ENCODE measurements at regions not wholly inside any gene's neighbourhood (a gene's known extent, or its start where the extent isn't known, plus 50 kb on each side); places are given as distances from the start of the nearest gene placed in this dataset.

- peaks cover 0 to 29% (median 16%) of the 10 kb centered on the region in 12 donors for H3K4me1 ChIP-seq
- H3K9me3 ChIP-seq, result no peaks in the 10 kb centered on the region
- 78 to 89% (median 84%) methylated on average over 2 of the region's 2 CpGs for WGBS, 4 donors
- no peak for DNase-seq
- H3K27me3 ChIP-seq, result no peaks in the 10 kb centered on the region
- no peaks in the 10 kb centered on the region for H3K36me3 ChIP-seq
- intact Hi-C loops (cut with DNase I), result loop anchor here in 1 of 10 donors (10.0 kb wide), 1 partner anchor 566 kb away; the partner anchor contains the start of gene TBL1XR1
- no peak for ATAC-seq
- no peak overlapping the region for H3K27ac ChIP-seq
- H3K4me3 ChIP-seq, result no peak overlapping the region
- TF ChIP-seq CTCF (IDR thresholded peaks at IDR 0.05) (no peak), POLR2A (IDR thresholded peaks at IDR 0.05) (no peak)
Observed at GRCh38 chr3:177760803-177761202, 563.5 kb upstream of the TBL1XR1 start.

GRCh38 chr3:177764377-177764912, 567.2 kb upstream of the TBL1XR1 start:
- intact Hi-C loops (cut with DNase I), result loop anchor here in 1 of 10 donors (10.0 kb wide), 1 partner anchor 570 kb away; the partner anchor contains the start of gene TBL1XR1
- DNase-seq (no peak), ATAC-seq (peak; percentile 79 to 92 (median 90))
- H3K9me3 ChIP-seq, result peaks cover 0 to 18% (median 2%) of the 10 kb centered on the region in 12 donors
- no peak for TF ChIP-seq POLR2A (IDR thresholded peaks at IDR 0.05)
- TF ChIP-seq CTCF (IDR thresholded peaks at IDR 0.05), result no peak
- H3K4me1 ChIP-seq, result peaks cover 0 to 22% (median 8%) of the 10 kb centered on the region in 12 donors
- WGBS, 4 donors, result 2 to 22% (median 5%) methylated on average over 1 of the region's 1 CpG
- peak overlapping the region in 11 of 12 donors; percentile 39 to 80 (median 57) for H3K27ac ChIP-seq
- no peak overlapping the region for H3K4me3 ChIP-seq
- H3K36me3 ChIP-seq, result no peaks in the 10 kb centered on the region
- no peaks in the 10 kb centered on the region for H3K27me3 ChIP-seq

- 72 to 74% (median 72%) methylated on average over 3 of the region's 3 CpGs for WGBS, 4 donors
- no peak for ATAC-seq
- no peaks in the 10 kb centered on the region for H3K27me3 ChIP-seq
- H3K4me3 ChIP-seq, result no peak overlapping the region
- intact Hi-C loops (cut with DNase I), result loop anchor here in 1 of 10 donors (10.0 kb wide), 1 partner anchor 570 kb away; the partner anchor contains the start of gene TBL1XR1
- no peak for DNase-seq
- no peak for TF ChIP-seq POLR2A (IDR thresholded peaks at IDR 0.05)
- TF ChIP-seq CTCF (IDR thresholded peaks at IDR 0.05), result no peak
- peaks cover 0 to 23% (median 2%) of the 10 kb centered on the region in 12 donors for H3K9me3 ChIP-seq
- H3K27ac ChIP-seq, result peak overlapping the region in 9 of 12 donors; percentile 39 to 80 (median 57)
- peaks cover 0 to 22% (median 7%) of the 10 kb centered on the region in 12 donors for H3K4me1 ChIP-seq
- no peaks in the 10 kb centered on the region for H3K36me3 ChIP-seq
Observed at GRCh38 chr3:177764933-177765332, 567.7 kb upstream of the TBL1XR1 start.

- peaks cover 4 to 40% (median 21%) of the 10 kb centered on the region in 12 donors for H3K4me1 ChIP-seq
- WGBS, 4 donors, result 68 to 80% (median 73%) methylated on average over 2 of the region's 2 CpGs
- ATAC-seq, result no peak
- DNase-seq, result no peak
- TF ChIP-seq CTCF (IDR thresholded peaks at IDR 0.05), result no peak
- no peak for TF ChIP-seq POLR2A (IDR thresholded peaks at IDR 0.05)
- no peak overlapping the region for H3K4me3 ChIP-seq
- H3K27me3 ChIP-seq, result no peaks in the 10 kb centered on the region
- no peaks in the 10 kb centered on the region for H3K36me3 ChIP-seq
- intact Hi-C loops (cut with DNase I), result loop anchor here in 7 of 10 donors (5.0 to 10.0 kb wide), 8 partner anchors 48 to 726 kb away; partner anchors contain the start of gene TBL1XR1 (in 1 of the 7)
- peaks cover 0 to 23% (median 2%) of the 10 kb centered on the region in 12 donors for H3K9me3 ChIP-seq
- peak overlapping the region in 6 of 12 donors; percentile 15 to 59 (median 30) for H3K27ac ChIP-seq
Observed at GRCh38 chr3:177770383-177771230, 573.3 kb upstream of the TBL1XR1 start.

All from heart left ventricle (tissue), 16 donors.